ENCODE measurements at regions not wholly inside any gene's neighbourhood (a gene's known extent, or its start where the extent isn't known, plus 50 kb on each side); places are given as distances from the start of the nearest gene placed in this dataset.

GRCh38 chr11:69385832-69386427, 92.0 kb downstream of the MYEOV start:
- BruUV-seq (replicated peaks): no TSS peak
- no peaks in the 10 kb centered on the region for H3K79me2 ChIP-seq (ENCODE audit: control insufficient read depth, insufficient read depth, low read length)
- H3K27ac ChIP-seq (ENCODE audit: insufficient read depth, low read depth, low read length): no peak overlapping the region
- no peak overlapping the region for H3K4me2 ChIP-seq (ENCODE audit: insufficient read depth, low read length)
- FAIRE-seq: peak; percentile 12
- H3K4me3 ChIP-seq (replicated peaks in 1 of 3; ENCODE audit: insufficient read depth in 1 of 3, low read depth in 1 of 3, low read length in 3 of 3): no peak overlapping the region
- H3K9me3 ChIP-seq (replicated peaks; ENCODE audit: control insufficient read depth, insufficient read depth, low read length): no peaks in the 10 kb centered on the region
- H4K20me1 ChIP-seq (replicated peaks; ENCODE audit: control insufficient read depth, extremely low read depth, insufficient read depth, low read length): no peaks in the 10 kb centered on the region
- ChIA-PET POLR2A (no interaction called here), CTCF (interaction anchor here (1.2 to 1.3 kb wide), 3 partner anchors 21 to 254 kb away, joined by 3 to 4 read pairs (median 3); no protein-coding TSS in a partner anchor)
- H3K27me3 ChIP-seq (ENCODE audit: control insufficient read depth in 2 of 2, insufficient read depth in 2 of 2, low read length in 2 of 2): no peaks in the 10 kb centered on the region
- no peak overlapping the region for H2AFZ ChIP-seq (ENCODE audit: low read depth, low read length)
- intact Hi-C loops (cut with micrococcal nuclease): no loop called here
- no peaks in the 10 kb centered on the region for H3K9me1 ChIP-seq (replicated peaks; ENCODE audit: control insufficient read depth, extremely low read depth, insufficient read depth, low read length)
- no peak for TF ChIP-seq GATA2 (IDR thresholded peaks at IDR 0.05; ENCODE audit: insufficient read depth, insufficient read length, low read depth, low read length)
- no peak for TF ChIP-seq JUN (IDR thresholded peaks at IDR 0.05; ENCODE audit: borderline replicate concordance, insufficient read depth, insufficient read length, low read depth)
- no peak for TF ChIP-seq MYC (IDR thresholded peaks at IDR 0.05; ENCODE audit: low read depth, low read length)
- TF ChIP-seq EZH2 (IDR thresholded peaks at IDR 0.05; ENCODE audit: borderline replicate concordance, low read depth, low read length, severe bottlenecking): no peak
- TF ChIP-seq MAX (IDR thresholded peaks at IDR 0.05; ENCODE audit: insufficient read depth, insufficient read length): no peak
- no peak for TF ChIP-seq FOS (IDR thresholded peaks at IDR 0.05; ENCODE audit: borderline replicate concordance, insufficient read depth, low read length)
- no peak for TF ChIP-seq POLR2AphosphoS5 (IDR thresholded peaks at IDR 0.05; ENCODE audit: insufficient read depth, low read depth, low read length)
- TF ChIP-seq, protein P1, sequence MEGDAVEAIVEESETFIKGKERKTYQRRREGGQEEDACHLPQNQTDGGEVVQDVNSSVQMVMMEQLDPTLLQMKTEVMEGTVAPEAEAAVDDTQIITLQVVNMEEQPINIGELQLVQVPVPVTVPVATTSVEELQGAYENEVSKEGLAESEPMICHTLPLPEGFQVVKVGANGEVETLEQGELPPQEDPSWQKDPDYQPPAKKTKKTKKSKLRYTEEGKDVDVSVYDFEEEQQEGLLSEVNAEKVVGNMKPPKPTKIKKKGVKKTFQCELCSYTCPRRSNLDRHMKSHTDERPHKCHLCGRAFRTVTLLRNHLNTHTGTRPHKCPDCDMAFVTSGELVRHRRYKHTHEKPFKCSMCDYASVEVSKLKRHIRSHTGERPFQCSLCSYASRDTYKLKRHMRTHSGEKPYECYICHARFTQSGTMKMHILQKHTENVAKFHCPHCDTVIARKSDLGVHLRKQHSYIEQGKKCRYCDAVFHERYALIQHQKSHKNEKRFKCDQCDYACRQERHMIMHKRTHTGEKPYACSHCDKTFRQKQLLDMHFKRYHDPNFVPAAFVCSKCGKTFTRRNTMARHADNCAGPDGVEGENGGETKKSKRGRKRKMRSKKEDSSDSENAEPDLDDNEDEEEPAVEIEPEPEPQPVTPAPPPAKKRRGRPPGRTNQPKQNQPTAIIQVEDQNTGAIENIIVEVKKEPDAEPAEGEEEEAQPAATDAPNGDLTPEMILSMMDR (IDR thresholded peaks at IDR 0.05; ENCODE audit: extremely low read depth in 1 of 2, insufficient read depth in 1 of 2, low read depth in 1 of 2, low read length in 2 of 2): no peak
- no peak for TF ChIP-seq POLR2A (IDR thresholded peaks at IDR 0.05; ENCODE audit: low read depth, low read length)
- no peak for DNase-seq (ENCODE audit: low read depth, low spot score)
- dilution Hi-C loops (cut with MboI; ENCODE audit: extremely low pct_ligation_motif_present, low sequenced_read_pairs): no loop called here
- no peak overlapping the region for H3K9ac ChIP-seq (replicated peaks; ENCODE audit: extremely low read depth, insufficient read depth, low read length)
- H3K4me1 ChIP-seq (ENCODE audit: control insufficient read depth, extremely low read depth, insufficient read depth, low read length): peaks cover 6% of the 10 kb centered on the region
- no peaks in the 10 kb centered on the region for H3K36me3 ChIP-seq (ENCODE audit: control insufficient read depth in 2 of 2, extremely low read depth in 1 of 2, insufficient read depth in 2 of 2, low read length in 2 of 2)
